CD4-positive, alpha-beta memory T cell (primary cell): ENCODE measurements at regions not wholly inside any gene's neighbourhood (a gene's known extent, or its start where the extent isn't known, plus 50 kb on each side); places are given as distances from the start of the nearest gene placed in this dataset.
A peak's percentile ranks its signal among the peaks of the same experiment; 100 is the strongest.
"Not testable (repeated sequence)": the region's sequence is repeated elsewhere in the genome, so short reads cannot be mapped to it uniquely, and the experiment has no call there.

Source experiments
- CTCF ChIA-PET: fragments of 350-600 bp; sonication (Branson Sonifier 250); formaldehyde crosslinking; loops from one replicate; lab custom pipeline; 2021; ENCODE audit warnings: inconsistent platforms; ENCODE audit not compliant: partially characterized antibody; lab: Charles Lee
- POLR2A ChIA-PET: fragments of 350-600 bp; sonication (Branson Sonifier 250); formaldehyde crosslinking; loops from one replicate; lab custom pipeline; 2021; ENCODE audit not compliant: partially characterized antibody; lab: Charles Lee
- DNase-seq, 5 donors: peaks; one replicate each; pipeline versions ENCODE4 v3.0.0 to v3.0.0-alpha.2; 2020 to 2022; ENCODE audit warnings: mixed read lengths in 1 of 5
- H3K27ac ChIP-seq: one replicate; pipeline ENCODE4 v1.7.0; 2013; ENCODE audit warnings: low read depth, low read length
- H3K27me3 ChIP-seq: 2 replicates; pipeline ENCODE4 v1.7.0; 2013; ENCODE audit warnings: mild to moderate bottlenecking, low read length, moderate library complexity; ENCODE audit not compliant: insufficient read depth
- H3K36me3 ChIP-seq: 2 replicates; pipeline ENCODE4 v1.7.0; 2013; ENCODE audit warnings: mild to moderate bottlenecking, low read length, moderate library complexity; ENCODE audit not compliant: insufficient read depth
- H3K4me1 ChIP-seq: 2 replicates; pipeline ENCODE4 v1.7.0; 2013; ENCODE audit warnings: mild to moderate bottlenecking, low read length, moderate library complexity; ENCODE audit not compliant: insufficient read depth
- H3K4me3 ChIP-seq, 2 donors: one replicate each; pipeline ENCODE4 v1.7.0; 2013; ENCODE audit warnings: low read length in 2 of 2, mild to moderate bottlenecking in 1 of 2
- H3K9me3 ChIP-seq, 2 donors: one replicate each; pipeline ENCODE4 v1.7.0; 2013; ENCODE audit warnings: low read length in 2 of 2, control low read depth in 1 of 2; ENCODE audit not compliant: control insufficient read depth in 1 of 2
- H3K27ac Mint-ChIP-seq, 7 donors: one replicate each; pipeline ENCODE4 v1.8.0; 2020 to 2021; ENCODE audit warnings: mixed read lengths in 7 of 7, mild to moderate bottlenecking in 6 of 7, inconsistent platforms in 3 of 7, moderate library complexity in 3 of 7
- H3K27me3 Mint-ChIP-seq, 2 donors: one replicate each; pipeline ENCODE4 v1.8.0; 2020 to 2021; ENCODE audit warnings: mixed read lengths in 2 of 2
- H3K36me3 Mint-ChIP-seq, 2 donors: one replicate each; pipeline ENCODE4 v1.8.0; 2020 to 2021; ENCODE audit warnings: mixed read lengths in 2 of 2, inconsistent platforms in 1 of 2, mild to moderate bottlenecking in 1 of 2
- H3K4me1 Mint-ChIP-seq, 4 donors: one replicate each; pipeline ENCODE4 v1.8.0; 2020 to 2021; ENCODE audit warnings: mixed read lengths in 4 of 4, mild to moderate bottlenecking in 1 of 4
- H3K4me3 Mint-ChIP-seq, 8 donors: one replicate each; pipeline ENCODE4 v1.8.0; 2020 to 2021; ENCODE audit warnings: mixed read lengths in 8 of 8, mild to moderate bottlenecking in 7 of 8, moderate library complexity in 6 of 8, inconsistent platforms in 3 of 8
- H3K9me3 Mint-ChIP-seq, 8 donors: one replicate each; pipeline ENCODE4 v1.8.0; 2020 to 2021; ENCODE audit warnings: mixed read lengths in 8 of 8, mild to moderate bottlenecking in 5 of 8, inconsistent platforms in 3 of 8, moderate library complexity in 1 of 8
- intact Hi-C: fragments of 100-400 bp; cut with micrococcal nuclease; formaldehyde crosslinking; loops from one replicate; pipeline ENCODE4 v1.15.1; 2023

DNA sequence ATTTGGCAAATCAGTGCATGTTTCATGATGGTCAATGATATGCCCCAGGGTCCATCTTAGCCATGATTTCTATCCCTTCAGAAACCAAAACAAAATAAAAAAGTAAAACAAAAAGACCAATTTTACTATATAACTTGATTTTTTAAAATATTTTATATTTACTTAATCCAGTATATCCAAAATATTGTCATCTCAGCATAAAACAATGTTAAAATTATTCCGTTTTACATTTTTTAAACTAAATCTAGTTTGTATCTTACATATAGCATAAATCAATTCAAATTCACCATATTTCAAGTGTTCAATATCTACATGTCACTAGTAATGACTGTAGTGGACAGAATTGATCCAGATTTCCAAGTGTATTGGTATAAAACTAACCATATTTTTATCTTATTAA lies 277.7 kb upstream of the ZNF322 start:
- intact Hi-C loops, H3K9me3 ChIP-seq, H3K27ac Mint-ChIP-seq, H3K4me3 ChIP-seq, H3K4me1 ChIP-seq, H3K36me3 Mint-ChIP-seq, H3K27ac ChIP-seq, H3K27me3 ChIP-seq, H3K36me3 ChIP-seq, H3K27me3 Mint-ChIP-seq, CTCF ChIA-PET, H3K4me3 Mint-ChIP-seq, DNase-seq, H3K4me1 Mint-ChIP-seq, H3K9me3 Mint-ChIP-seq, POLR2A ChIA-PET: not testable (repeated sequence)

DNA sequence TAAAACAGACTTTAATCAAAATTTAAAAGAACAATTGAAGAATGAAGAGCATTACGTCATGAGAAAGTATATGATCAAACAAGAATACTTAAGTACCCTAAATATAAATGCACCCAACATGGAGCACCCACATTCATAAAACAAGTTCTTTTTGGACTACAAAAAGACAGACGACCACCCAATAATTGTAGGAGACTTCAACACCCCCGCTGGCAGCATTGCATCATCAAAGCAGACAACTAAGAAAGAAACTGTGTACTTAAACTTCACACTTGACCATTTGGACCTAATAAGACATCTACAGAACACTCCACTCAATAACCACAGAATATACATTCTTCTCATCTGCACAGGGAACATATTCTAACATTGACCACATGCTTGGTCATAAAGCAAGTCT lies 291.7 kb upstream of the ZNF322 start:
- peaks cover 0 to 14% (median 3%) of the 10 kb centered on the region in 8 donors for H3K9me3 Mint-ChIP-seq
- H3K27me3 ChIP-seq, H3K4me1 Mint-ChIP-seq, H3K4me3 Mint-ChIP-seq, H3K27me3 Mint-ChIP-seq, H3K9me3 ChIP-seq, DNase-seq, H3K27ac Mint-ChIP-seq, intact Hi-C loops, H3K36me3 Mint-ChIP-seq, H3K4me3 ChIP-seq, H3K36me3 ChIP-seq, POLR2A ChIA-PET, H3K27ac ChIP-seq, CTCF ChIA-PET, H3K4me1 ChIP-seq: not testable (repeated sequence)

DNA sequence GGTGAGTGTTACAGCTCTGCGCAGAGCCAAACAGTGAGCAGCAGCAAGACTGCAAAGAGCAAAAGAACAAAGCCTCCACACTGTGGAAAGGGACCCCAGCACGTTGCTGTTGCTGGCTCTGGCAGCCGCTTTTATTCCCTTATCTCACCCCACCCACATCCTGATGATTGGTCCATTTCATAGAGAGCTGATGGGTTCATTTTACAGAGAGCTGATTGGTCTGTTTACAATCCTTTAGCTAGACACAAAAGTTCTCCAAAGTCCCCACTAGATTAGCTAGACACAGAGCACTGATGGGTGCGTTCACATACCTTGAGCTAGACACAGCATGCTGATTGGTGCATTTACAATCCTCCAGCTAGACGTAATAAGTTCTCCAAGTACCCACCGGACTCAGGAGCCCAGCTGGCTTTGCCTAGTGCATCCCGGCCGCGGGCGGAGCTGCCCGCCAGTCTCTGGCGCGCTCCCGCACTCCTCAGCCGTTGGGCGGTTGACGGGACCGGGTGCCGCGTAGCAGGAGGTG lies 291.4 kb upstream of the PRSS16 start:
- H3K36me3 Mint-ChIP-seq, CTCF ChIA-PET, H3K27ac ChIP-seq, H3K4me3 ChIP-seq, H3K4me1 ChIP-seq, H3K36me3 ChIP-seq, H3K27me3 ChIP-seq, H3K27me3 Mint-ChIP-seq, POLR2A ChIA-PET, H3K9me3 ChIP-seq: not testable (repeated sequence)
- H3K9me3 Mint-ChIP-seq = peaks cover 0 to 14% (median 3%) of the 10 kb centered on the region in 8 donors
- DNase-seq = peak; percentile 74 to 80 (median 75)
- H3K4me1 Mint-ChIP-seq = peaks cover 6 to 12% (median 8%) of the 10 kb centered on the region in 4 donors
- intact Hi-C loops = loop anchor here (2.0 kb wide), 1 partner anchor 349 kb away; no protein-coding TSS in a partner anchor
- H3K4me3 Mint-ChIP-seq = peak overlapping the region; percentile 83 to 91 (median 87)
- peak overlapping the region; percentile 49 to 92 (median 88) for H3K27ac Mint-ChIP-seq

DNA sequence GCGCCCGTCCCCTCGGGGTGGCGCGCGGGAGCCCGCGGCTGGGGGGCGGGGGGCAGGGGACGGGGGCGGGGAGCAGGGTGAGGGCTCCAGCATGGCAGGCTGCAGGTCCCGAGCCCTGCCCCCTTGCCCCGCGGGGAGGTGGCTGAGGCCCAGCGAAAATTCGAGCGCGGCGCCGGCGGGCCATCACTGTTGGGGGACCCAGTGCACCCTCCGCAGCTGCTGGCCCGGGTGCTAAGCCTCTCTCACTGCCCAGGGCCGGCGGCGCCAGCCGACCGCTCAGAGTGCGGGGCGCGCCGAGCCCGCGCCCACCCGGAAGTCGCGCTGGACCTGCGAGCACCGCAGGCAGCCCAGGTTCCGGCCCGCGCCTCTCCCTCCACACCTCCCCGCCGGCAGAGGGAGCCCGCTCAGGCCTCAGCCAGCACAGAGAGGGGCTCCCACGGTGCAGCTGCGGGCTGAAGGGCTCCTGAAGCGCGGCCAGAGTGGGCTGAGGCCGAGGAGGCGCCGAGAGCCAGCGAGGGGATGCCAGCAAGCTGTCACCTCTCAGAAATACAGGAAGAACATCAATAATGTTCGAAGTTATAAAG lies 290.8 kb upstream of the PRSS16 start:
- intact Hi-C loops = loop anchor here (2.0 kb wide), 1 partner anchor 350 kb away; no protein-coding TSS in a partner anchor
- H3K4me1 Mint-ChIP-seq = peaks cover 6 to 12% (median 8%) of the 10 kb centered on the region in 4 donors
- peak overlapping the region in 1 of 2 donors; percentile 38 for H3K4me3 ChIP-seq
- H3K4me1 ChIP-seq, POLR2A ChIA-PET, H3K27me3 ChIP-seq, H3K9me3 ChIP-seq, H3K36me3 ChIP-seq, H3K27me3 Mint-ChIP-seq, H3K36me3 Mint-ChIP-seq: not testable (repeated sequence)
- DNase-seq = peak; percentile 73 to 84 (median 75)
- H3K27ac ChIP-seq = peak overlapping the region; percentile 4
- peaks cover 0 to 10% (median under 1%) of the 10 kb centered on the region in 8 donors for H3K9me3 Mint-ChIP-seq
- CTCF ChIA-PET = interaction anchor here (0.6 kb wide), 1 partner anchor 322 kb away, joined by 4 read pairs; no protein-coding TSS in a partner anchor
- peak overlapping the region; percentile 77 to 91 (median 84) for H3K4me3 Mint-ChIP-seq
- peak overlapping the region in 5 of 7 donors; percentile 53 to 89 (median 63) for H3K27ac Mint-ChIP-seq

DNA sequence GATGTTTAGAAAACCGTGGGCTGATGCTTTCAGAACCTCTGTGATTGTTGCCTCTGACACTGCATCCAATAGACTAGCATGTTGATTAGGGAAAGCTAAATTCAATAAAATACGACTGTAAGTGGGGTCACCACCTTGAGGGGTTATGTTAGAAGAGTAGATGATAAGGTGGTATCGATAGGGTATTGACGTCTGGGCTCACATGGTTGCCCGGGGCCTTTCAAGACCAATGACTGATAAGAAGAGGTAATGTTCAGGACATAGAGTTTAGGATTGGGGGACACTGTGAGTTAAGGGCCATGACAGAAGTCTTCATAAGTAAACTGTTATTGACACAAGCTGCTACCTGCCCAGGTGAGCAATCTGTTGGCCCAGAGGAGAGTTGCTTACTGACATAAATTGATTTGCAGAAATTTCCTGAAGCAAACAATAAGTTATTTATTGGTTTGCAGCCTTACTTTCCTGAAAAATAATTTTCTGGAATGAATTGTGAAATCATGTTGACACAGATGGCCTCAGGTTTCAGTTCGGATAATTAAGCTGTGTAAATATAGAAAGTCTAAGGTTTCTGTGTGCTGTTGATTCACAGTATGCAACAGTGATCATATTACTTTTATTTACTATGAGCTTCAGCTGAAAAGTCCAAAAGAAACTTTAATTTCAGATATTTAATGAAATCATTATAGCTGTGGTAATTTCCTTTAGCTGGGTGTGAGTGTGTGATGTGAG lies 289.9 kb upstream of the PRSS16 start:
- Mint-ChIP-seq H3K4me3 (peak overlapping the region; percentile 61 to 86 (median 82)), H3K4me1 (peaks cover 6 to 12% (median 8%) of the 10 kb centered on the region in 4 donors), H3K27ac (peak overlapping the region; percentile 4 to 89 (median 43))
- H3K9me3 ChIP-seq, H3K4me3 ChIP-seq, H3K36me3 ChIP-seq, H3K36me3 Mint-ChIP-seq, H3K4me1 ChIP-seq, H3K27me3 Mint-ChIP-seq, H3K27me3 ChIP-seq, H3K9me3 Mint-ChIP-seq, POLR2A ChIA-PET: not testable (repeated sequence)
- intact Hi-C loops = loop anchor here (2.0 kb wide), 1 partner anchor 351 kb away; no protein-coding TSS in a partner anchor
- CTCF ChIA-PET = interaction anchor here (0.6 kb wide), 1 partner anchor 321 kb away, joined by 4 read pairs; no protein-coding TSS in a partner anchor
- peak overlapping the region; percentile 4 for H3K27ac ChIP-seq
- DNase-seq = peak in 1 of 5 donors; percentile 2

DNA sequence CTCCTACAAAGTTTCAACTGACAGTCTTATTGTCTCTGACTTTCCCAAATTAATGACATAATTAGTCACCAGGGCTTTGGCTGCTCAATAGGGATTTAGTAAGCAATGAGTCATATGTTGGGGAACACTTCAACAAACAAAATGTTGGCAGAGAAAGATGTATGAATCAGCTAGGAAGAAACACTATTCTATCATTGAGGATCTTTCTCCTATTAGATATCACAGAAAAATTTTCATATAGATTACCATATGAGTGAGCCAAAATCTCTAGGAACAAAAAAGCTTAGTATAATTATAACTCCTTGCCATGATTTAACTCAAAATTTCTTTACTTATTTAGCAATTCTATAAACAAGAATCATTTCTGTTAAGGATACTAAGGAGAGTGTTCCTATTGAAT lies 286.3 kb upstream of the PRSS16 start:
- POLR2A ChIA-PET = not testable (repeated sequence)

DNA sequence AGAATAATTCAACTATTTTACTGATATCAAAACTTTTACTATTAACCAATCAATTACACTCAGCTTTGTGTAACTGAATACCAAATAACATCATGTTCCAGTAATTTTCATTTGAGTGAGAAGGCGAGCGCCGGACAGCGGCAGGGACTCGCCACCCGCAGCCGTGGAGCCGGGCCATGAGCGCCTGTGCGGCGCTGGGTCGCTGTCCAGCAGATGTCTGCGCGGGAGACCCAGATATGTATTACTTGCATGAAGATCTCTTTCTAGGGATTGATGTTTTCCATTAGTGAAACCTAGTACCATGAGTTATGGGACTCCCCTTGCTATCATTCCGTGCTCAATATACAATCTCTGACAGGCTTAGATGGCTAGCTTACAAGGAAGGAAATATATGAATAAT lies 245.1 kb upstream of the PRSS16 start:
- Mint-ChIP-seq H3K27me3 (peaks cover 6 to 8% of the 10 kb centered on the region in 2 donors), H3K36me3 (no peaks in the 10 kb centered on the region), H3K4me1 (no peaks in the 10 kb centered on the region), H3K9me3 (peaks cover 0 to 3% (median 0%) of the 10 kb centered on the region in 8 donors), H3K4me3 (no peak overlapping the region), H3K27ac (no peak overlapping the region)
- DNase-seq = no peak
- Histone ChIP-seq H3K4me3 (no peak overlapping the region), H3K27ac (no peak overlapping the region), H3K36me3 (no peaks in the 10 kb centered on the region), H3K4me1 (no peaks in the 10 kb centered on the region), H3K27me3 (peaks cover 3% of the 10 kb centered on the region), H3K9me3 (no peaks in the 10 kb centered on the region)
- CTCF ChIA-PET = no interaction called here
- intact Hi-C loops = no loop called here
- POLR2A ChIA-PET = no interaction called here

More for the DNA sequence above, 286.3 kb upstream of the PRSS16 start:
- H3K9me3 ChIP-seq, DNase-seq, intact Hi-C loops, H3K27me3 Mint-ChIP-seq, H3K4me1 ChIP-seq, H3K27me3 ChIP-seq, H3K9me3 Mint-ChIP-seq, H3K4me3 Mint-ChIP-seq, H3K36me3 ChIP-seq, H3K4me1 Mint-ChIP-seq, H3K27ac Mint-ChIP-seq, H3K4me3 ChIP-seq, CTCF ChIA-PET, H3K36me3 Mint-ChIP-seq, H3K27ac ChIP-seq: not testable (repeated sequence)
